Suprapubic skin (tissue), 4 donors: ENCODE measurements at regions not wholly inside any gene's neighbourhood (a gene's known extent, or its start where the extent isn't known, plus 50 kb on each side); places are given as distances from the start of the nearest gene placed in this dataset.

Source experiments
- EP300 ChIP-seq: sonication (generic); formaldehyde crosslinking; IDR thresholded peaks from one replicate; pipeline ENCODE4 v1.6.1; 2017; ENCODE audit warnings: antibody characterized with exemption
- POLR2A ChIP-seq, 2 donors: fragments of 450-650 bp; IDR thresholded peaks; one replicate each; pipeline ENCODE4 v1.6.1; 2017; ENCODE audit warnings: antibody characterized with exemption in 2 of 2, mild to moderate bottlenecking in 2 of 2, moderate library complexity in 2 of 2
- POLR2AphosphoS5 ChIP-seq, 3 donors: sonication (generic); formaldehyde crosslinking; IDR thresholded peaks; one replicate each; pipeline ENCODE4 v1.6.1; 2017; ENCODE audit warnings: antibody characterized with exemption in 3 of 3
- TF ChIP-seq, protein P1 (sequence below), 2 donors: fragments of 200-600 bp in 1 of 2; fragments of 450-650 bp in 1 of 2; sonication (generic) in 1 of 2; IDR thresholded peaks; one replicate each; pipeline ENCODE4 v1.5.1; 2016 to 2019; ENCODE audit warnings: antibody characterized with exemption in 2 of 2, mild to moderate bottlenecking in 1 of 2, moderate library complexity in 1 of 2

DNA sequence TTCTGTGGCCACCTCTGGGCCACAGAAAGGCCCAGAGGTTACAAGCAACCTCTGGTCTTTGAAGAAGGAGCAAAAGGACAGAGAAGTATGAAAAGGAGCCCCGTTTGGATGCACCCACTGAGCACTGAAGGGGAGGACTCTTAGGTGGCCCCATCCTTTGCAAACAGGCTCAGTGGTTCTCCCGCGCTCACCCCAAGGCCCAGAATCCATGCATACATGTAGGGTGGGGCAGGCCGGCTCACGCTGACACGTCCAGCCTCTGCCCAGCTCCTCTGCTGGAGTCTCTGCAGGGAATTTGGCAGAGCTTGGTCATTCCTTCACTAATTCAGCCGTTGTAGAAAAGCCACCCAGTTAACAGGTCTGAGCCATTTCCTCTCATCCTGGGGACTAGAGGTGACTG lies 61.3 kb upstream of the AJAP1 start:
- TF ChIP-seq POLR2A (IDR thresholded peaks at IDR 0.05) (no peak), POLR2AphosphoS5 (IDR thresholded peaks at IDR 0.05) (no peak), EP300 (no peak)
- TF ChIP-seq, protein P1, sequence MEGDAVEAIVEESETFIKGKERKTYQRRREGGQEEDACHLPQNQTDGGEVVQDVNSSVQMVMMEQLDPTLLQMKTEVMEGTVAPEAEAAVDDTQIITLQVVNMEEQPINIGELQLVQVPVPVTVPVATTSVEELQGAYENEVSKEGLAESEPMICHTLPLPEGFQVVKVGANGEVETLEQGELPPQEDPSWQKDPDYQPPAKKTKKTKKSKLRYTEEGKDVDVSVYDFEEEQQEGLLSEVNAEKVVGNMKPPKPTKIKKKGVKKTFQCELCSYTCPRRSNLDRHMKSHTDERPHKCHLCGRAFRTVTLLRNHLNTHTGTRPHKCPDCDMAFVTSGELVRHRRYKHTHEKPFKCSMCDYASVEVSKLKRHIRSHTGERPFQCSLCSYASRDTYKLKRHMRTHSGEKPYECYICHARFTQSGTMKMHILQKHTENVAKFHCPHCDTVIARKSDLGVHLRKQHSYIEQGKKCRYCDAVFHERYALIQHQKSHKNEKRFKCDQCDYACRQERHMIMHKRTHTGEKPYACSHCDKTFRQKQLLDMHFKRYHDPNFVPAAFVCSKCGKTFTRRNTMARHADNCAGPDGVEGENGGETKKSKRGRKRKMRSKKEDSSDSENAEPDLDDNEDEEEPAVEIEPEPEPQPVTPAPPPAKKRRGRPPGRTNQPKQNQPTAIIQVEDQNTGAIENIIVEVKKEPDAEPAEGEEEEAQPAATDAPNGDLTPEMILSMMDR (IDR thresholded peaks at IDR 0.05) = no peak
